K562 (cell line): ENCODE measurements at regions not wholly inside any gene's neighbourhood (a gene's known extent, or its start where the extent isn't known, plus 50 kb on each side); places are given as distances from the start of the nearest gene placed in this dataset.
A peak's percentile ranks its signal among the peaks of the same experiment; 100 is the strongest.

Experiments used
- ATAC-seq: fragments of 200-7000 bp; cut with Tn5 transposase; 3 replicates; pipeline ENCODE4 v1.9.1; 2020; ENCODE audit warnings: moderate library complexity
- BruUV-seq: library from RNA; stranded (reverse); fragments of 400-500 nt; replicated peaks from 2 replicates; lab custom pipeline; 2021; lab: Mats Ljungman, UMichigan
- CTCF ChIA-PET: fragments of 300-600 bp; formaldehyde crosslinking; extraction: SDS; loops from one replicate; lab custom pipeline; 2021; ENCODE audit warnings: low intra/inter-chr PET ratio; lab: Yijun Ruan, JAX
- POLR2A ChIA-PET: fragments of 300-600, 350-650 bp; sonication (Branson Sonifier 250); formaldehyde crosslinking; extraction: SDS; loops from one replicate; lab custom pipeline; 2021; ENCODE audit warnings: antibody characterized with exemption, inconsistent platforms; lab: Yijun Ruan, JAX
- DNase-seq, 4 experiments: peaks; one replicate each; pipeline versions ENCODE4 v3.0.0 to v3.0.0-alpha.2; 2011 to 2018; ENCODE audit warnings: low spot score in 3 of 4, mixed read lengths in 3 of 4; ENCODE audit errors: extremely low read depth in 1 of 4
- FAIRE-seq: peaks from 2 replicates; lab custom pipeline; 2011; peaks lifted over from hg19 to GRCh38; lab: Jason Lieb, UNC
- H2AFZ ChIP-seq: 2 replicates; pipeline ENCODE4 v1.6.0; 2011; ENCODE audit warnings: low read depth, low read length, control low read depth, inconsistent platforms
- H3K27ac ChIP-seq: fragments of 200-600 bp; 3 replicates; pipeline ENCODE4 v1.8.0; 2011; ENCODE audit warnings: low read depth, mild to moderate bottlenecking, control low read depth, inconsistent platforms, low read length, moderate library complexity, mixed read lengths; ENCODE audit errors: extremely low read depth
- H3K27me3 ChIP-seq, 2 experiments: fragments of 300-600 bp in 1 of 2; 2 replicates in 1 of 2; 3 replicates in 1 of 2; pipeline versions ENCODE4 v1.6.0 to v1.8.0; 2011; ENCODE audit warnings: inconsistent platforms in 2 of 2, low read length in 2 of 2, mild to moderate bottlenecking in 1 of 2, mixed read lengths in 1 of 2, moderate library complexity in 1 of 2; ENCODE audit not compliant: control insufficient read depth in 2 of 2, insufficient read depth in 2 of 2
- H3K36me3 ChIP-seq: fragments of 300-600 bp; 3 replicates; pipeline ENCODE4 v1.8.0; 2011; ENCODE audit warnings: mild to moderate bottlenecking, low read length, inconsistent platforms; ENCODE audit not compliant: control insufficient read depth, insufficient read depth
- H3K4me1 ChIP-seq, 2 experiments: fragments of 200-600 bp in 1 of 2; replicated peaks in 1 of 2; 2 replicates in 1 of 2; 3 replicates in 1 of 2; pipeline versions ENCODE4 v1.5.1 to v1.8.0; 2011; ENCODE audit warnings: inconsistent platforms in 2 of 2, low read length in 2 of 2, mild to moderate bottlenecking in 1 of 2, mixed read lengths in 1 of 2, moderate library complexity in 1 of 2; ENCODE audit not compliant: control insufficient read depth in 2 of 2, insufficient read depth in 2 of 2
- H3K4me2 ChIP-seq: 2 replicates; pipeline ENCODE4 v1.6.1; 2011; ENCODE audit warnings: low read length, control low read depth, inconsistent platforms, mixed read lengths; ENCODE audit not compliant: insufficient read depth
- H3K4me3 ChIP-seq: fragments of 200-600 bp; sonication (generic), shearing (Covaris generic); 2 replicates; pipeline ENCODE4 v1.5.1; 2016; ENCODE audit warnings: control low read depth, inconsistent platforms
- H3K79me2 ChIP-seq: fragments of 200-600 bp; 3 replicates; pipeline ENCODE4 v1.8.0; 2011; ENCODE audit warnings: low read length, inconsistent platforms; ENCODE audit not compliant: control insufficient read depth, insufficient read depth
- H3K9ac ChIP-seq, 2 experiments: 2 replicates each; pipeline versions ENCODE4 v1.6.0 to v1.6.1; 2011; ENCODE audit warnings: low read depth in 2 of 2, low read length in 2 of 2, control low read depth in 1 of 2, inconsistent platforms in 1 of 2, mild to moderate bottlenecking in 1 of 2, mixed read lengths in 1 of 2; ENCODE audit not compliant: insufficient read depth in 1 of 2
- H3K9me1 ChIP-seq: one replicate; pipeline ENCODE4 v1.6.0; 2011; ENCODE audit warnings: inconsistent platforms, mild to moderate bottlenecking, low read length, moderate library complexity; ENCODE audit not compliant: control insufficient read depth, insufficient read depth
- H3K9me3 ChIP-seq: replicated peaks from 2 replicates; pipeline ENCODE4 v1.5.1; 2011; ENCODE audit warnings: low read depth, low read length, inconsistent platforms; ENCODE audit not compliant: control insufficient read depth, insufficient read depth
- H4K20me1 ChIP-seq: replicated peaks from 2 replicates; pipeline ENCODE4 v1.6.1; 2011; ENCODE audit warnings: low read length, inconsistent platforms, mixed read lengths; ENCODE audit not compliant: control insufficient read depth, insufficient read depth
- ATF7 ChIP-seq: fragments of 450-650 bp; IDR thresholded peaks from 2 replicates; pipeline ENCODE4 v1.7.1; 2014; ENCODE audit warnings: mild to moderate bottlenecking, moderate library complexity
- MEIS2 ChIP-seq: fragments of 450-650 bp; IDR thresholded peaks from 2 replicates; pipeline ENCODE4 v1.6.1; 2014; ENCODE audit warnings: mild to moderate bottlenecking; ENCODE audit not compliant: partially characterized antibody
- NONO ChIP-seq, 2 experiments: fragments of 200-400 bp in 1 of 2; fragments of 450-650 bp in 1 of 2; formaldehyde crosslinking in 1 of 2; IDR thresholded peaks; 2 replicates each; pipeline ENCODE4 v1.6.1; 2017; ENCODE audit warnings: low read depth in 2 of 2, mild to moderate bottlenecking in 2 of 2, moderate library complexity in 2 of 2, low read length in 1 of 2
- RAD21 ChIP-seq, 2 experiments: fragments of 250-450 bp in 1 of 2; fragments of 450-650 bp in 1 of 2; sonication (Bioruptor Pico) in 1 of 2; formaldehyde crosslinking in 1 of 2; IDR thresholded peaks in 1 of 2; conservative IDR thresholded peaks in 1 of 2; 2 replicates each; pipeline versions ENCODE4 v1.4.0 to v1.8.0; 2020 to 2022; ENCODE audit warnings: mild to moderate bottlenecking in 2 of 2, moderate library complexity in 1 of 2
- STAG1 ChIP-seq: sonication (generic); formaldehyde crosslinking; IDR thresholded peaks from 2 replicates; pipeline ENCODE4 v1.5.0; 2020; ENCODE audit warnings: missing genetic modification reagents, borderline replicate concordance
- THRB ChIP-seq: fragments of 450-650 bp; formaldehyde crosslinking; conservative IDR thresholded peaks from 2 replicates; pipeline ENCODE4 v1.4.0; 2022; ENCODE audit warnings: mild to moderate bottlenecking, missing genetic modification characterization
- ZBTB7A ChIP-seq: IDR thresholded peaks from 2 replicates; pipeline ENCODE4 v1.6.1; 2011; ENCODE audit warnings: low read depth, mild to moderate bottlenecking, low read length, moderate library complexity, borderline replicate concordance; ENCODE audit not compliant: control insufficient read depth
- WGBS: fragments of 100-300 bp; shearing (Covaris generic); methylation state at CpG from one replicate; pipeline ENCODE4 v1.1.6; 2016; ENCODE audit warnings: low coverage, mixed read lengths; ENCODE audit not compliant: insufficient coverage; ENCODE audit errors: missing lambda C conversion rate; 5-methylcytosine and 5-hydroxymethylcytosine counted together
- in situ Hi-C: fragments of 300-500 bp; cut with MboI; formaldehyde crosslinking; loops from 4 replicates; pipeline ENCODE4 v1.15.0; 2018; ENCODE audit warnings: inconsistent platforms, mixed read lengths
- intact Hi-C: fragments of 100-400 bp; cut with micrococcal nuclease; formaldehyde crosslinking; loops from 2 replicates; pipeline ENCODE4 v1.14.2; 2022
- TF ChIP-seq, protein P1 (sequence below), 2 experiments: fragments of 250-450 bp in 1 of 2; fragments of 450-650 bp in 1 of 2; sonication (Bioruptor Pico) in 1 of 2; IDR thresholded peaks; 2 replicates each; pipeline versions ENCODE4 v1.6.1 to v1.8.0; 2016 to 2021; ENCODE audit warnings: mild to moderate bottlenecking in 2 of 2, moderate library complexity in 2 of 2, missing compliant biosample characterization in 1 of 2, missing genetic modification characterization in 1 of 2
- TF ChIP-seq, protein P2 (sequence below): fragments of 250-450 bp; sonication (Bioruptor Pico); IDR thresholded peaks from 2 replicates; pipeline ENCODE4 v1.4.0; 2020; ENCODE audit warnings: mild to moderate bottlenecking

GRCh38 chr6:147817042-147817689 is 308.7 kb downstream of the SAMD5 start:
- no TSS peak for BruUV-seq
- POLR2A ChIA-PET = interaction anchor here (1.5 kb wide), 1 partner anchor 8 kb away, joined by 4 read pairs; no protein-coding TSS in a partner anchor
- Histone ChIP-seq H4K20me1 (no peaks in the 10 kb centered on the region), H3K4me1 (no peaks in the 10 kb centered on the region), H3K9me1 (no peaks in the 10 kb centered on the region), H3K79me2 (no peaks in the 10 kb centered on the region), H3K9me3 (no peaks in the 10 kb centered on the region), H3K4me2 (no peak overlapping the region), H2AFZ (no peak overlapping the region), H3K4me3 (no peak overlapping the region), H3K36me3 (no peaks in the 10 kb centered on the region), H3K9ac (no peak overlapping the region), H3K27me3 (no peaks in the 10 kb centered on the region), H3K27ac (no peak overlapping the region)
- 51% methylated on average over 4 of the region's 4 CpGs for WGBS
- FAIRE-seq = no peak
- intact Hi-C loops (no loop called here), in situ Hi-C loops (no loop called here)
- no peak for DNase-seq
- no peak for ATAC-seq
- TF ChIP-seq, protein P1, sequence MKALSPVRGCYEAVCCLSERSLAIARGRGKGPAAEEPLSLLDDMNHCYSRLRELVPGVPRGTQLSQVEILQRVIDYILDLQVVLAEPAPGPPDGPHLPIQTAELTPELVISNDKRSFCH (CRISPR knock-in tag; IDR thresholded peaks at IDR 0.05) = no peak
- TF ChIP-seq, protein P1 (tag; IDR thresholded peaks at IDR 0.05) = no peak
- TF ChIP-seq, protein P2, sequence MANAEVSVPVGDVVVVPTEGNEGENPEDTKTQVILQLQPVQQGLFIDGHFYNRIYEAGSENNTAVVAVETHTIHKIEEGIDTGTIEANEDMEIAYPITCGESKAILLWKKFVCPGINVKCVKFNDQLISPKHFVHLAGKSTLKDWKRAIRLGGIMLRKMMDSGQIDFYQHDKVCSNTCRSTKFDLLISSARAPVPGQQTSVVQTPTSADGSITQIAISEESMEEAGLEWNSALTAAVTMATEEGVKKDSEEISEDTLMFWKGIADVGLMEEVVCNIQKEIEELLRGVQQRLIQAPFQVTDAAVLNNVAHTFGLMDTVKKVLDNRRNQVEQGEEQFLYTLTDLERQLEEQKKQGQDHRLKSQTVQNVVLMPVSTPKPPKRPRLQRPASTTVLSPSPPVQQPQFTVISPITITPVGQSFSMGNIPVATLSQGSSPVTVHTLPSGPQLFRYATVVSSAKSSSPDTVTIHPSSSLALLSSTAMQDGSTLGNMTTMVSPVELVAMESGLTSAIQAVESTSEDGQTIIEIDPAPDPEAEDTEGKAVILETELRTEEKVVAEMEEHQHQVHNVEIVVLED (CRISPR knock-in tag) = no peak
- TF ChIP-seq NONO (IDR thresholded peaks at IDR 0.05; ENCODE audit: low read depth in 2 of 2, low read length in 1 of 2) (no peak), ATF7 (no peak), MEIS2 (peak; percentile 15), THRB (CRISPR knock-in tag) (no peak), ZBTB7A (no peak), RAD21 (CRISPR knock-in tag; conservative IDR thresholded peaks at IDR 0.05 in 1 of 2, IDR thresholded peaks at IDR 0.05 in 1 of 2) (no peak), STAG1 (CRISPR knock-in tag) (no peak)
- CTCF ChIA-PET = no interaction called here
